ENCODE measurements at regions not wholly inside any gene's neighbourhood (a gene's known extent, or its start where the extent isn't known, plus 50 kb on each side); places are given as distances from the start of the nearest gene placed in this dataset.

GRCh38 chr1:175853681-175854080, 110.3 kb upstream of the TNR start:
- Mint-ChIP-seq H3K9me3 (no peaks in the 10 kb centered on the region), H3K36me3 (ENCODE audit: low read depth) (no peaks in the 10 kb centered on the region), H3K27ac (no peak overlapping the region), H3K4me3 (no peak overlapping the region), H3K27me3 (peaks cover 26% of the 10 kb centered on the region), H3K4me1 (ENCODE audit: low read depth) (no peaks in the 10 kb centered on the region)
- no peak for DNase-seq

- peaks cover 29% of the 10 kb centered on the region for H3K27me3 Mint-ChIP-seq
- DNase-seq, result no peak
- H3K36me3 Mint-ChIP-seq (ENCODE audit: low read depth), result no peaks in the 10 kb centered on the region
- H3K27ac Mint-ChIP-seq, result no peak overlapping the region
- H3K4me3 Mint-ChIP-seq, result no peak overlapping the region
- H3K4me1 Mint-ChIP-seq (ENCODE audit: low read depth), result no peaks in the 10 kb centered on the region
- no peaks in the 10 kb centered on the region for H3K9me3 Mint-ChIP-seq
These were observed 108.4 kb upstream of the TNR start for GRCh38 chr1:175851749-175852148.

GRCh38 chr1:175848329-175848728, 104.9 kb upstream of the TNR start:
- no peak overlapping the region for H3K4me3 Mint-ChIP-seq
- H3K9me3 Mint-ChIP-seq, result no peaks in the 10 kb centered on the region
- DNase-seq, result no peak
- no peaks in the 10 kb centered on the region for H3K36me3 Mint-ChIP-seq (ENCODE audit: low read depth)
- no peak overlapping the region for H3K27ac Mint-ChIP-seq
- H3K4me1 Mint-ChIP-seq (ENCODE audit: low read depth), result no peaks in the 10 kb centered on the region
- H3K27me3 Mint-ChIP-seq, result peaks cover 24% of the 10 kb centered on the region

GRCh38 chr1:175845985-175846384, 102.6 kb upstream of the TNR start:
- H3K27ac Mint-ChIP-seq, result no peak overlapping the region
- no peak for DNase-seq
- H3K4me1 Mint-ChIP-seq (ENCODE audit: low read depth), result no peaks in the 10 kb centered on the region
- H3K36me3 Mint-ChIP-seq (ENCODE audit: low read depth), result no peaks in the 10 kb centered on the region
- peaks cover 25% of the 10 kb centered on the region for H3K27me3 Mint-ChIP-seq
- no peak overlapping the region for H3K4me3 Mint-ChIP-seq
- H3K9me3 Mint-ChIP-seq, result no peaks in the 10 kb centered on the region

- no peaks in the 10 kb centered on the region for H3K4me1 Mint-ChIP-seq (ENCODE audit: low read depth)
- H3K9me3 Mint-ChIP-seq, result no peaks in the 10 kb centered on the region
- H3K4me3 Mint-ChIP-seq, result no peak overlapping the region
- peaks cover 25% of the 10 kb centered on the region for H3K27me3 Mint-ChIP-seq
- no peak for DNase-seq
- no peak overlapping the region for H3K27ac Mint-ChIP-seq
- H3K36me3 Mint-ChIP-seq (ENCODE audit: low read depth), result no peaks in the 10 kb centered on the region
These were observed 101.9 kb upstream of the TNR start for GRCh38 chr1:175845338-175845737.

GRCh38 chr1:175844877-175845276, 101.5 kb upstream of the TNR start:
- no peaks in the 10 kb centered on the region for H3K36me3 Mint-ChIP-seq (ENCODE audit: low read depth)
- H3K27ac Mint-ChIP-seq, result no peak overlapping the region
- H3K9me3 Mint-ChIP-seq, result no peaks in the 10 kb centered on the region
- H3K4me1 Mint-ChIP-seq (ENCODE audit: low read depth), result no peaks in the 10 kb centered on the region
- no peak overlapping the region for H3K4me3 Mint-ChIP-seq
- peaks cover 28% of the 10 kb centered on the region for H3K27me3 Mint-ChIP-seq
- no peak for DNase-seq

GRCh38 chr1:175842550-175842949, 99.2 kb upstream of the TNR start:
- no peak for DNase-seq
- no peak overlapping the region for H3K27ac Mint-ChIP-seq
- H3K36me3 Mint-ChIP-seq (ENCODE audit: low read depth), result no peaks in the 10 kb centered on the region
- peaks cover 24% of the 10 kb centered on the region for H3K27me3 Mint-ChIP-seq
- no peaks in the 10 kb centered on the region for H3K9me3 Mint-ChIP-seq
- H3K4me1 Mint-ChIP-seq (ENCODE audit: low read depth), result no peaks in the 10 kb centered on the region
- no peak overlapping the region for H3K4me3 Mint-ChIP-seq

GRCh38 chr1:175841738-175842187, 98.4 kb upstream of the TNR start:
- no peaks in the 10 kb centered on the region for H3K4me1 Mint-ChIP-seq (ENCODE audit: low read depth)
- no peaks in the 10 kb centered on the region for H3K9me3 Mint-ChIP-seq
- no peak for DNase-seq
- peaks cover 27% of the 10 kb centered on the region for H3K27me3 Mint-ChIP-seq
- no peak overlapping the region for H3K4me3 Mint-ChIP-seq
- H3K36me3 Mint-ChIP-seq (ENCODE audit: low read depth), result no peaks in the 10 kb centered on the region
- no peak overlapping the region for H3K27ac Mint-ChIP-seq

- Mint-ChIP-seq H3K36me3 (ENCODE audit: low read depth) (no peaks in the 10 kb centered on the region), H3K4me1 (ENCODE audit: low read depth) (no peaks in the 10 kb centered on the region), H3K27ac (no peak overlapping the region), H3K4me3 (no peak overlapping the region), H3K9me3 (no peaks in the 10 kb centered on the region), H3K27me3 (peaks cover 27% of the 10 kb centered on the region)
- DNase-seq, result no peak
These were observed 97.4 kb upstream of the TNR start for GRCh38 chr1:175840787-175841186.

GRCh38 chr1:175839779-175840669, 96.6 kb upstream of the TNR start:
- no peak for DNase-seq
- no peaks in the 10 kb centered on the region for H3K9me3 Mint-ChIP-seq
- H3K36me3 Mint-ChIP-seq (ENCODE audit: low read depth), result no peaks in the 10 kb centered on the region
- no peak overlapping the region for H3K27ac Mint-ChIP-seq
- no peak overlapping the region for H3K4me3 Mint-ChIP-seq
- no peaks in the 10 kb centered on the region for H3K4me1 Mint-ChIP-seq (ENCODE audit: low read depth)
- peaks cover 25% of the 10 kb centered on the region for H3K27me3 Mint-ChIP-seq

GRCh38 chr1:175834597-175834996, 91.2 kb upstream of the TNR start:
- Mint-ChIP-seq H3K4me3 (no peak overlapping the region), H3K27me3 (peaks cover 6% of the 10 kb centered on the region), H3K9me3 (no peaks in the 10 kb centered on the region), H3K27ac (no peak overlapping the region), H3K4me1 (ENCODE audit: low read depth) (no peaks in the 10 kb centered on the region), H3K36me3 (ENCODE audit: low read depth) (no peaks in the 10 kb centered on the region)
- no peak for DNase-seq

- Mint-ChIP-seq H3K9me3 (peaks cover 2% of the 10 kb centered on the region), H3K36me3 (ENCODE audit: low read depth) (no peaks in the 10 kb centered on the region), H3K4me3 (no peak overlapping the region), H3K4me1 (ENCODE audit: low read depth) (no peaks in the 10 kb centered on the region), H3K27me3 (peaks cover 3% of the 10 kb centered on the region), H3K27ac (no peak overlapping the region)
- DNase-seq, result no peak
These were observed 90.6 kb upstream of the TNR start for GRCh38 chr1:175833951-175834350.

- no peak for DNase-seq
- H3K9me3 Mint-ChIP-seq, result peaks cover 2% of the 10 kb centered on the region
- no peak overlapping the region for H3K4me3 Mint-ChIP-seq
- no peaks in the 10 kb centered on the region for H3K4me1 Mint-ChIP-seq (ENCODE audit: low read depth)
- H3K27ac Mint-ChIP-seq, result no peak overlapping the region
- peaks cover 3% of the 10 kb centered on the region for H3K27me3 Mint-ChIP-seq
- H3K36me3 Mint-ChIP-seq (ENCODE audit: low read depth), result no peaks in the 10 kb centered on the region
These were observed 90.1 kb upstream of the TNR start for GRCh38 chr1:175833502-175833901.

GRCh38 chr1:175830500-175830899, 87.1 kb upstream of the TNR start:
- H3K9me3 Mint-ChIP-seq, result peaks cover 2% of the 10 kb centered on the region
- H3K4me1 Mint-ChIP-seq (ENCODE audit: low read depth), result no peaks in the 10 kb centered on the region

GRCh38 chr1:175829845-175830244, 86.5 kb upstream of the TNR start:
- no peak overlapping the region for H3K27ac Mint-ChIP-seq

More at GRCh38 chr1:175830500-175830899, 87.1 kb upstream of the TNR start:
- Mint-ChIP-seq H3K27me3 (peaks cover 3% of the 10 kb centered on the region), H3K4me3 (no peak overlapping the region), H3K27ac (no peak overlapping the region), H3K36me3 (ENCODE audit: low read depth) (no peaks in the 10 kb centered on the region)
- no peak for DNase-seq

More at GRCh38 chr1:175829845-175830244, 86.5 kb upstream of the TNR start:
- DNase-seq, result no peak
- Mint-ChIP-seq H3K36me3 (ENCODE audit: low read depth) (no peaks in the 10 kb centered on the region), H3K27me3 (peaks cover 4% of the 10 kb centered on the region), H3K4me1 (ENCODE audit: low read depth) (no peaks in the 10 kb centered on the region), H3K4me3 (no peak overlapping the region), H3K9me3 (peaks cover 2% of the 10 kb centered on the region)
